Fibroblast of mammary gland (primary cell): ENCODE measurements at regions not wholly inside any gene's neighbourhood (a gene's known extent, or its start where the extent isn't known, plus 50 kb on each side); places are given as distances from the start of the nearest gene placed in this dataset.
"Not testable (repeated sequence)": the region's sequence is repeated elsewhere in the genome, so short reads cannot be mapped to it uniquely, and the experiment has no call there.

Source experiments
- DNase-seq: peaks from one replicate; pipeline ENCODE4 v3.0.0-alpha.2; 2010; ENCODE audit warnings: low read depth
- H3K4me3 ChIP-seq: 2 replicates; pipeline ENCODE4 v1.5.1; 2011; ENCODE audit warnings: low read depth, mild to moderate bottlenecking, low read length, moderate library complexity; ENCODE audit not compliant: control insufficient read depth
- CTCF ChIP-seq: conservative IDR thresholded peaks from 2 replicates; pipeline ENCODE4 v1.5.1; 2011; ENCODE audit warnings: low read depth, low read length, inconsistent platforms; ENCODE audit not compliant: control insufficient read depth, insufficient read depth

- no peak for TF ChIP-seq CTCF
- no peak for DNase-seq
- no peak overlapping the region for H3K4me3 ChIP-seq
These were observed 118.1 kb downstream of the EBLN2 start for GRCh38 chr3:73179601-73180000.

- TF ChIP-seq CTCF: no peak
- DNase-seq: no peak
- no peak overlapping the region for H3K4me3 ChIP-seq
These were observed 125.3 kb downstream of the EBLN2 start for GRCh38 chr3:73186741-73187140.

- no peak for TF ChIP-seq CTCF
- no peak for DNase-seq
These were observed 125.9 kb downstream of the EBLN2 start for GRCh38 chr3:73187328-73187727.

GRCh38 chr3:73188707-73189106 is 127.2 kb downstream of the EBLN2 start:
- DNase-seq: peak; percentile 6
- no peak for TF ChIP-seq CTCF
- no peak overlapping the region for H3K4me3 ChIP-seq

More at GRCh38 chr3:73187328-73187727, 125.9 kb downstream of the EBLN2 start:
- H3K4me3 ChIP-seq: no peak overlapping the region

GRCh38 chr3:73192036-73192738 is 130.7 kb downstream of the EBLN2 start:
- peak; percentile 16 for TF ChIP-seq CTCF
- peak; percentile 3 for DNase-seq
- no peak overlapping the region for H3K4me3 ChIP-seq

- not testable (repeated sequence) for DNase-seq, H3K4me3 ChIP-seq
These were observed 132.5 kb downstream of the EBLN2 start for GRCh38 chr3:73193943-73194342.

- no peak for DNase-seq
- no peak overlapping the region for H3K4me3 ChIP-seq
- no peak for TF ChIP-seq CTCF
These were observed 135.7 kb downstream of the EBLN2 start for GRCh38 chr3:73197187-73197586.
